B cell (primary cell): ENCODE measurements at regions not wholly inside any gene's neighbourhood (a gene's known extent, or its start where the extent isn't known, plus 50 kb on each side); places are given as distances from the start of the nearest gene placed in this dataset.

ENCODE experiments used
- ATAC-seq: fragments of 200-7000 bp; cut with Tn5 transposase; one replicate; pipeline ENCODE4 v1.10.0; 2021; ENCODE audit warnings: low read depth, mild to moderate bottlenecking, moderate number of reproducible peaks, moderate library complexity
- CTCF ChIA-PET: fragments of 350-600 bp; sonication (Branson Sonifier 250); formaldehyde crosslinking; loops from one replicate; lab custom pipeline; 2021; ENCODE audit warnings: antibody characterized with exemption, inconsistent platforms; lab: Charles Lee
- POLR2A ChIA-PET: fragments of 350-600 bp; sonication (Branson Sonifier 250); formaldehyde crosslinking; loops from one replicate; lab custom pipeline; 2021; ENCODE audit warnings: antibody characterized with exemption; lab: Charles Lee
- DNase-seq: peaks from one replicate; pipeline ENCODE4 v3.0.0; 2013
- H2AFZ ChIP-seq: 2 replicates; pipeline ENCODE4 v1.6.1; 2012; ENCODE audit warnings: mild to moderate bottlenecking, low read depth, low read length; ENCODE audit not compliant: insufficient read depth, poor library complexity, severe bottlenecking
- H3K27ac ChIP-seq, 2 donors: 1 replicate in 1 of 2; 2 replicates in 1 of 2; pipeline ENCODE4 v1.5.1; 2012 to 2013; ENCODE audit warnings: low read length in 2 of 2, mild to moderate bottlenecking in 2 of 2, moderate library complexity in 1 of 2
- H3K27me3 ChIP-seq, 4 experiments: fragments of 200-600 bp in 1 of 4; sonication (generic) in 1 of 4; replicated peaks in 1 of 4; 1 replicate in 2 of 4; 2 replicates in 2 of 4; pipeline versions ENCODE4 v1.6.1 to v1.7.0; 2013 to 2016; ENCODE audit warnings: low read length in 3 of 4, mild to moderate bottlenecking in 2 of 4, mixed read lengths in 1 of 4, moderate library complexity in 1 of 4; ENCODE audit not compliant: insufficient read depth in 4 of 4, control insufficient read depth in 3 of 4; ENCODE audit errors: control extremely low read depth in 1 of 4
- H3K36me3 ChIP-seq, 2 experiments: replicated peaks in 1 of 2; 1 replicate in 1 of 2; 2 replicates in 1 of 2; pipeline versions ENCODE4 v1.6.1 to v1.7.1; 2013; ENCODE audit warnings: low read length in 1 of 2; ENCODE audit not compliant: insufficient read depth in 2 of 2, control insufficient read depth in 1 of 2; ENCODE audit errors: control extremely low read depth in 1 of 2, extremely low read depth in 1 of 2
- H3K4me1 ChIP-seq, 2 donors: fragments of 200-600 bp in 1 of 2; sonication (generic) in 1 of 2; 1 replicate in 1 of 2; 2 replicates in 1 of 2; pipeline versions ENCODE4 v1.5.1 to v1.6.1; 2013 to 2017; ENCODE audit warnings: low read length in 2 of 2; ENCODE audit not compliant: control insufficient read depth in 2 of 2, insufficient read depth in 2 of 2
- H3K4me2 ChIP-seq: replicated peaks from 2 replicates; pipeline ENCODE3; 2012; ENCODE audit warnings: mild to moderate bottlenecking, low read depth, low read length; ENCODE audit not compliant: poor library complexity, severe bottlenecking
- H3K4me3 ChIP-seq, 5 experiments: fragments of 200-600 bp in 1 of 5; sonication (generic) in 1 of 5; 1 replicate in 3 of 5; 2 replicates in 2 of 5; pipeline versions ENCODE4 v1.5.1 to v1.7.0; 2011 to 2016; ENCODE audit warnings: low read length in 4 of 5, mild to moderate bottlenecking in 4 of 5, low read depth in 2 of 5, control low read depth in 1 of 5, moderate library complexity in 1 of 5; ENCODE audit not compliant: insufficient read depth in 1 of 5; ENCODE audit errors: control extremely low read depth in 1 of 5, extremely low read depth in 1 of 5
- H3K79me2 ChIP-seq: fragments of 200-600 bp; sonication (generic); one replicate; pipeline ENCODE4 v1.6.0; 2016; ENCODE audit warnings: low read length; ENCODE audit not compliant: control insufficient read depth, insufficient read depth
- H3K9ac ChIP-seq: fragments of 200-600 bp; sonication (generic); 2 replicates; pipeline ENCODE4 v1.6.1; 2017; ENCODE audit warnings: mild to moderate bottlenecking, low read length, moderate library complexity
- H3K9me3 ChIP-seq, 3 donors: one replicate each; pipeline versions ENCODE4 v1.6.1 to v1.7.1; 2013; ENCODE audit warnings: low read length in 2 of 3; ENCODE audit not compliant: control insufficient read depth in 2 of 3, insufficient read depth in 1 of 3; ENCODE audit errors: control extremely low read depth in 1 of 3
- H4K20me1 ChIP-seq: 2 replicates; pipeline ENCODE4 v1.6.0; 2012; ENCODE audit warnings: mild to moderate bottlenecking, low read length; ENCODE audit not compliant: insufficient read depth, control insufficient read depth, poor library complexity, severe bottlenecking
- H3K27ac Mint-ChIP-seq: one replicate; pipeline ENCODE4 v1.8.0; 2021; ENCODE audit warnings: mixed read lengths
- H3K27me3 Mint-ChIP-seq: one replicate; pipeline ENCODE4 v1.8.0; 2021; ENCODE audit warnings: mixed read lengths
- H3K4me1 Mint-ChIP-seq: one replicate; pipeline ENCODE4 v1.8.0; 2021; ENCODE audit warnings: mixed read lengths
- H3K4me3 Mint-ChIP-seq: one replicate; pipeline ENCODE4 v1.8.0; 2021; ENCODE audit warnings: mixed read lengths
- H3K9me3 Mint-ChIP-seq: one replicate; pipeline ENCODE4 v1.8.0; 2022; ENCODE audit warnings: mixed read lengths; ENCODE audit not compliant: insufficient read depth
- CTCF ChIP-seq: fragments of 200-600 bp; IDR thresholded peaks from one replicate; pipeline ENCODE4 v1.8.0; 2022; ENCODE audit warnings: antibody characterized with exemption, mild to moderate bottlenecking
- EZH2 ChIP-seq: IDR thresholded peaks from 2 replicates; pipeline ENCODE4 v1.6.1; 2012; ENCODE audit warnings: borderline replicate concordance, low read depth, mild to moderate bottlenecking, moderate library complexity, low read length; ENCODE audit not compliant: insufficient read depth, poor library complexity, severe bottlenecking
- WGBS: methylation state at CpG from one replicate; pipeline ENCODE4 v1.1.5; 2013; ENCODE audit warnings: missing lambda C conversion rate; ENCODE audit not compliant: insufficient coverage; 5-methylcytosine and 5-hydroxymethylcytosine counted together
- intact Hi-C: fragments of 100-400 bp; cut with micrococcal nuclease; formaldehyde crosslinking; loops from one replicate; pipeline ENCODE4 v1.10.0; 2022

GRCh38 chr20:22491194-22491505, 93.2 kb downstream of the FOXA2 start:
- Mint-ChIP-seq H3K27ac (no peak overlapping the region), H3K27me3 (peaks cover 5% of the 10 kb centered on the region), H3K4me3 (no peak overlapping the region), H3K4me1 (no peaks in the 10 kb centered on the region), H3K9me3 (no peaks in the 10 kb centered on the region)
- Histone ChIP-seq H3K4me2 (no peak overlapping the region), H3K27me3 (peaks cover 0 to 2% (median 0%) of the 10 kb centered on the region in 4 experiments), H3K79me2 (no peaks in the 10 kb centered on the region), H3K27ac (no peak overlapping the region), H3K9ac (no peak overlapping the region), H3K4me1 (no peaks in the 10 kb centered on the region), H3K36me3 (no peaks in the 10 kb centered on the region), H3K4me3 (no peak overlapping the region), H2AFZ (no peak overlapping the region), H4K20me1 (no peaks in the 10 kb centered on the region), H3K9me3 (no peaks in the 10 kb centered on the region)
- ATAC-seq = no peak
- ChIA-PET POLR2A (no interaction called here), CTCF (no interaction called here)
- 90% methylated on average over 1 of the region's 3 CpGs for WGBS
- TF ChIP-seq CTCF (no peak), EZH2 (no peak)
- intact Hi-C loops = no loop called here
- no peak for DNase-seq

DNA sequence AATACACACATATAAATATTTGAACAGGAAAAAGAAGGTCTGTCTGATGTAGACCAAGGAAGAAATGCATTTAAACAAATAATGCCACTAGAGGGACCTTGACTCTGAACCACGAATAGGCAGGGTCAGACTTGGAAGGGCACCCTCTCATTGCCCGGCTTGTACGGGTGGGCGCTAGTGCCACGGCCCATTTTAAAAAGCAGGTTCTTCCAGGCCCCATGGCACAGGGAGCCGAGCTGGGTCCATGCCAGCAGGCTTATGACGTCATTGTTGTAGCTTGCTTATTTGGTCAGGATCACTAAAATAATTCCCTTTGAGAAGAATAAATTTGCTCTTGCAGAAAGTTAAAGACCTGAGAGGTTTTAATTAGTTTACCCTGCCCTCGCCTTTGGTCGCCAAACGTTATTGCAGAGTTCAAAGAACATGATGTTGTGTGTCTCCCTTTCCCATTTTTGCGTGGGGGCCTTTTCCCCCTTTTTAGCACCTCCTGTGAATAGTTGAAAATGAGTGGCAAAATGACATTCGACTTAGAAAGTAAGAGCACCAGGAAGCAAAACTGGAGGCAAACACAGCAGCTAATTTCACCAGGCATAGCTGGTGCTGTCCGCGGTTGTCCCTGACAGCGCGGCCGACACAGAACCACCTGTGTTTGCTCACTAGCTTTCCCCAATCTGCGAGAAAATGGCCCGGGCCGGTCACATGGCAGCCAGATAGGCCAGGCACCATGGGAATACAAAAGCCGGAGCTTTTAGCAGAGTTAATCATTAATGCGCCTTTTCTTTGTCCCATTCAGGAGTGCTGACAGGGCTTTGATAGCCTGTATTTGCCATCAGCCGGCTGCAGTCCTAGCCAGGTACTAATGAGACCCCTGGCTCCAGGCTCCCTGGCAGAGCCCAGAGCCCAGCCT, 93.8 kb downstream of the FOXA2 start:
- no peak for TF ChIP-seq EZH2
- TF ChIP-seq CTCF = no peak
- Histone ChIP-seq H3K9me3 (no peaks in the 10 kb centered on the region), H3K4me3 (no peak overlapping the region), H2AFZ (no peak overlapping the region), H3K4me1 (no peaks in the 10 kb centered on the region), H3K27me3 (peaks cover 0 to 2% (median 0%) of the 10 kb centered on the region in 4 experiments), H3K4me2 (no peak overlapping the region), H3K9ac (no peak overlapping the region), H3K27ac (no peak overlapping the region), H3K79me2 (no peaks in the 10 kb centered on the region), H4K20me1 (no peaks in the 10 kb centered on the region), H3K36me3 (no peaks in the 10 kb centered on the region)
- no peaks in the 10 kb centered on the region for H3K4me1 Mint-ChIP-seq
- intact Hi-C loops = no loop called here
- H3K4me3 Mint-ChIP-seq = no peak overlapping the region
- WGBS = 84% methylated on average over 21 of the region's 23 CpGs
- POLR2A ChIA-PET = no interaction called here
- no peak overlapping the region for H3K27ac Mint-ChIP-seq
- peaks cover 5% of the 10 kb centered on the region for H3K27me3 Mint-ChIP-seq
- no peak for ATAC-seq
- CTCF ChIA-PET = no interaction called here
- DNase-seq = no peak
- H3K9me3 Mint-ChIP-seq = no peaks in the 10 kb centered on the region
